ENCODE measurements at regions not wholly inside any gene's neighbourhood (a gene's known extent, or its start where the extent isn't known, plus 50 kb on each side); places are given as distances from the start of the nearest gene placed in this dataset.

DNA sequence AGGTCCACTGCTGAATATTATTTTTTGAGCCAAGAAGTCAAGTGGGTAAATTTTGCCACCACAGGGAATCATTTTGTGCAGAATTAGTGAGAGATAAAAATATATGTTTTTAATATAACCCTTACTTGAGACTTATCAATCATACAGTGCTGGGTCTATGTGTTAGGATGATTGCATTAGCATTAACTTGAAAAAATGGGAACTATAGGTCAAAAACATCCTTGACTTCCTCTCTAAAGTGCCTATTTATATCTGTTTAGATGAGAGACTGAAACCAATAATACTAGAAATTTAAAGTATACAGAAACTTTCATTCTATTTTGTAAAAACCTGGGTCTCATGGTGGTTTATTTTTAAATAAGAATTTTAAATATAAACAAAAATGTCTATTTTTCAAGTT lies 65.1 kb upstream of the CARD18 start:
- in situ Hi-C loops (cut with MboI) (no loop called here), intact Hi-C loops (cut with micrococcal nuclease; ENCODE audit: unreplicated experiment) (no loop called here)
- no TSS peak for BruUV-seq (replicated peaks)
- ChIA-PET POLR2A (no interaction called here), SMC1A (ENCODE audit: uncharacterized antibody, unreplicated experiment) (no interaction called here), RAD21 (ENCODE audit: unreplicated experiment) (no interaction called here), CTCF (no interaction called here)
- DNase-seq (ENCODE audit: low read depth, low spot score) (no peak), ATAC-seq (no peak), FAIRE-seq (no peak)
- Histone ChIP-seq H4K20me1 (ENCODE audit: control insufficient read depth, insufficient read depth) (no peaks in the 10 kb centered on the region), H2AFZ (ENCODE audit: control insufficient read depth, low read depth, low read length) (no peak overlapping the region), H3K4me2 (ENCODE audit: control insufficient read depth, insufficient read depth) (no peak overlapping the region), H3K27ac (ENCODE audit: control insufficient read depth, insufficient read depth) (no peak overlapping the region), H3K27me3 (replicated peaks in 1 of 2; ENCODE audit: control insufficient read depth in 2 of 2, insufficient read depth in 2 of 2, low read length in 1 of 2) (no peaks in the 10 kb centered on the region), H3K79me2 (ENCODE audit: control insufficient read depth, insufficient read depth, low read length) (no peaks in the 10 kb centered on the region), H3K36me3 (ENCODE audit: control insufficient read depth in 2 of 2, insufficient read depth in 2 of 2, low read length in 1 of 2) (no peaks in the 10 kb centered on the region), H3K4me1 (ENCODE audit: control insufficient read depth, insufficient read depth, low read length) (no peaks in the 10 kb centered on the region), H3K9me3 (replicated peaks; ENCODE audit: control insufficient read depth, insufficient read depth, low read length) (no peaks in the 10 kb centered on the region), H3K9ac (ENCODE audit: control insufficient read depth, insufficient read depth, low read length) (no peak overlapping the region), H3K4me3 (no peak overlapping the region)
- TF ChIP-seq BHLHE40 (IDR thresholded peaks at IDR 0.05; ENCODE audit: borderline replicate concordance in 1 of 2, low read depth in 2 of 2, low read length in 1 of 2) (no peak), GATAD2B (conservative IDR thresholded peaks at IDR 0.05; ENCODE audit: low read depth) (no peak), YBX1 (IDR thresholded peaks at IDR 0.05) (no peak), PAX5 (IDR thresholded peaks at IDR 0.05; ENCODE audit: borderline replicate concordance, low read depth, low read length) (no peak), KDM1A (IDR thresholded peaks at IDR 0.05; ENCODE audit: borderline replicate concordance) (no peak), SREBF2 (IDR thresholded peaks at IDR 0.05; ENCODE audit: low read length) (no peak), CREM (IDR thresholded peaks at IDR 0.05; ENCODE audit: low read depth) (no peak), SRF (IDR thresholded peaks at IDR 0.05; ENCODE audit: low read depth in 2 of 2, low read length in 2 of 2) (no peak), TARDBP (IDR thresholded peaks at IDR 0.05; ENCODE audit: borderline replicate concordance) (no peak), IKZF2 (IDR thresholded peaks at IDR 0.05) (no peak), CREB1 (IDR thresholded peaks at IDR 0.05; ENCODE audit: low read depth) (no peak), POLR2A (IDR thresholded peaks at IDR 0.05; ENCODE audit: low read depth, low read length) (no peak), TCF3 (IDR thresholded peaks at IDR 0.05; ENCODE audit: borderline replicate concordance, insufficient read depth, low read depth, low read length) (no peak), CEBPB (IDR thresholded peaks at IDR 0.05; ENCODE audit: borderline replicate concordance in 1 of 2, low read depth in 2 of 2, low read length in 2 of 2) (no peak), MTA3 (IDR thresholded peaks at IDR 0.05; ENCODE audit: borderline replicate concordance, low read length) (no peak)
- TF ChIP-seq, protein P1, sequence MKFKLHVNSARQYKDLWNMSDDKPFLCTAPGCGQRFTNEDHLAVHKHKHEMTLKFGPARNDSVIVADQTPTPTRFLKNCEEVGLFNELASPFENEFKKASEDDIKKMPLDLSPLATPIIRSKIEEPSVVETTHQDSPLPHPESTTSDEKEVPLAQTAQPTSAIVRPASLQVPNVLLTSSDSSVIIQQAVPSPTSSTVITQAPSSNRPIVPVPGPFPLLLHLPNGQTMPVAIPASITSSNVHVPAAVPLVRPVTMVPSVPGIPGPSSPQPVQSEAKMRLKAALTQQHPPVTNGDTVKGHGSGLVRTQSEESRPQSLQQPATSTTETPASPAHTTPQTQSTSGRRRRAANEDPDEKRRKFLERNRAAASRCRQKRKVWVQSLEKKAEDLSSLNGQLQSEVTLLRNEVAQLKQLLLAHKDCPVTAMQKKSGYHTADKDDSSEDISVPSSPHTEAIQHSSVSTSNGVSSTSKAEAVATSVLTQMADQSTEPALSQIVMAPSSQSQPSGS (IDR thresholded peaks at IDR 0.05; ENCODE audit: low read length), result no peak
- TF ChIP-seq, protein P2, sequence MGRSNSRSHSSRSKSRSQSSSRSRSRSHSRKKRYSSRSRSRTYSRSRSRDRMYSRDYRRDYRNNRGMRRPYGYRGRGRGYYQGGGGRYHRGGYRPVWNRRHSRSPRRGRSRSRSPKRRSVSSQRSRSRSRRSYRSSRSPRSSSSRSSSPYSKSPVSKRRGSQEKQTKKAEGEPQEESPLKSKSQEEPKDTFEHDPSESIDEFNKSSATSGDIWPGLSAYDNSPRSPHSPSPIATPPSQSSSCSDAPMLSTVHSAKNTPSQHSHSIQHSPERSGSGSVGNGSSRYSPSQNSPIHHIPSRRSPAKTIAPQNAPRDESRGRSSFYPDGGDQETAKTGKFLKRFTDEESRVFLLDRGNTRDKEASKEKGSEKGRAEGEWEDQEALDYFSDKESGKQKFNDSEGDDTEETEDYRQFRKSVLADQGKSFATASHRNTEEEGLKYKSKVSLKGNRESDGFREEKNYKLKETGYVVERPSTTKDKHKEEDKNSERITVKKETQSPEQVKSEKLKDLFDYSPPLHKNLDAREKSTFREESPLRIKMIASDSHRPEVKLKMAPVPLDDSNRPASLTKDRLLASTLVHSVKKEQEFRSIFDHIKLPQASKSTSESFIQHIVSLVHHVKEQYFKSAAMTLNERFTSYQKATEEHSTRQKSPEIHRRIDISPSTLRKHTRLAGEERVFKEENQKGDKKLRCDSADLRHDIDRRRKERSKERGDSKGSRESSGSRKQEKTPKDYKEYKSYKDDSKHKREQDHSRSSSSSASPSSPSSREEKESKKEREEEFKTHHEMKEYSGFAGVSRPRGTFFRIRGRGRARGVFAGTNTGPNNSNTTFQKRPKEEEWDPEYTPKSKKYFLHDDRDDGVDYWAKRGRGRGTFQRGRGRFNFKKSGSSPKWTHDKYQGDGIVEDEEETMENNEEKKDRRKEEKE (IDR thresholded peaks at IDR 0.05), result no peak
- TF ChIP-seq, protein P3, sequence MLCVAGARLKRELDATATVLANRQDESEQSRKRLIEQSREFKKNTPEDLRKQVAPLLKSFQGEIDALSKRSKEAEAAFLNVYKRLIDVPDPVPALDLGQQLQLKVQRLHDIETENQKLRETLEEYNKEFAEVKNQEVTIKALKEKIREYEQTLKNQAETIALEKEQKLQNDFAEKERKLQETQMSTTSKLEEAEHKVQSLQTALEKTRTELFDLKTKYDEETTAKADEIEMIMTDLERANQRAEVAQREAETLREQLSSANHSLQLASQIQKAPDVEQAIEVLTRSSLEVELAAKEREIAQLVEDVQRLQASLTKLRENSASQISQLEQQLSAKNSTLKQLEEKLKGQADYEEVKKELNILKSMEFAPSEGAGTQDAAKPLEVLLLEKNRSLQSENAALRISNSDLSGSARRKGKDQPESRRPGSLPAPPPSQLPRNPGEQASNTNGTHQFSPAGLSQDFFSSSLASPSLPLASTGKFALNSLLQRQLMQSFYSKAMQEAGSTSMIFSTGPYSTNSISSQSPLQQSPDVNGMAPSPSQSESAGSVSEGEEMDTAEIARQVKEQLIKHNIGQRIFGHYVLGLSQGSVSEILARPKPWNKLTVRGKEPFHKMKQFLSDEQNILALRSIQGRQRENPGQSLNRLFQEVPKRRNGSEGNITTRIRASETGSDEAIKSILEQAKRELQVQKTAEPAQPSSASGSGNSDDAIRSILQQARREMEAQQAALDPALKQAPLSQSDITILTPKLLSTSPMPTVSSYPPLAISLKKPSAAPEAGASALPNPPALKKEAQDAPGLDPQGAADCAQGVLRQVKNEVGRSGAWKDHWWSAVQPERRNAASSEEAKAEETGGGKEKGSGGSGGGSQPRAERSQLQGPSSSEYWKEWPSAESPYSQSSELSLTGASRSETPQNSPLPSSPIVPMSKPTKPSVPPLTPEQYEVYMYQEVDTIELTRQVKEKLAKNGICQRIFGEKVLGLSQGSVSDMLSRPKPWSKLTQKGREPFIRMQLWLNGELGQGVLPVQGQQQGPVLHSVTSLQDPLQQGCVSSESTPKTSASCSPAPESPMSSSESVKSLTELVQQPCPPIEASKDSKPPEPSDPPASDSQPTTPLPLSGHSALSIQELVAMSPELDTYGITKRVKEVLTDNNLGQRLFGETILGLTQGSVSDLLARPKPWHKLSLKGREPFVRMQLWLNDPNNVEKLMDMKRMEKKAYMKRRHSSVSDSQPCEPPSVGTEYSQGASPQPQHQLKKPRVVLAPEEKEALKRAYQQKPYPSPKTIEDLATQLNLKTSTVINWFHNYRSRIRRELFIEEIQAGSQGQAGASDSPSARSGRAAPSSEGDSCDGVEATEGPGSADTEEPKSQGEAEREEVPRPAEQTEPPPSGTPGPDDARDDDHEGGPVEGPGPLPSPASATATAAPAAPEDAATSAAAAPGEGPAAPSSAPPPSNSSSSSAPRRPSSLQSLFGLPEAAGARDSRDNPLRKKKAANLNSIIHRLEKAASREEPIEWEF (IDR thresholded peaks at IDR 0.05; ENCODE audit: insufficient replicate concordance, low read depth, low read length), result no peak

Measured in GM12878 (cell line).